H9 (cell line): ENCODE measurements at regions not wholly inside any gene's neighbourhood (a gene's known extent, or its start where the extent isn't known, plus 50 kb on each side); places are given as distances from the start of the nearest gene placed in this dataset.

Source experiments
- DNase-seq: peaks from one replicate; pipeline ENCODE4 v3.0.0-alpha.2; 2017
- H2AFZ ChIP-seq: one replicate; pipeline ENCODE4 v1.6.1; 2013; ENCODE audit warnings: mild to moderate bottlenecking, low read length, control low read depth, moderate library complexity
- H2AK5ac ChIP-seq: 2 replicates; pipeline ENCODE4 v1.6.1; 2013; ENCODE audit warnings: low read length, control low read depth, mixed read lengths; ENCODE audit not compliant: insufficient read length
- H2BK120ac ChIP-seq: one replicate; pipeline ENCODE4 v1.6.1; 2013; ENCODE audit warnings: low read depth, mild to moderate bottlenecking, low read length, control low read depth, inconsistent platforms; ENCODE audit not compliant: poor library complexity, severe bottlenecking
- H2BK12ac ChIP-seq: 2 replicates; pipeline ENCODE4 v1.6.1; 2013; ENCODE audit warnings: low read length, control low read depth, mixed read lengths, low read depth; ENCODE audit not compliant: insufficient read length
- H2BK15ac ChIP-seq: 2 replicates; pipeline ENCODE4 v1.6.1; 2013; ENCODE audit warnings: low read depth, low read length, control low read depth
- H2BK20ac ChIP-seq: one replicate; pipeline ENCODE4 v1.6.1; 2013; ENCODE audit warnings: low read depth, mild to moderate bottlenecking, low read length, control low read depth, inconsistent platforms; ENCODE audit not compliant: poor library complexity, severe bottlenecking
- H2BK5ac ChIP-seq: 2 replicates; pipeline ENCODE4 v1.6.1; 2013; ENCODE audit warnings: low read length, control low read depth, mixed read lengths; ENCODE audit not compliant: insufficient read length
- H3K14ac ChIP-seq: 2 replicates; pipeline ENCODE4 v1.6.1; 2013; ENCODE audit warnings: low read length, control low read depth; ENCODE audit not compliant: insufficient read depth
- H3K18ac ChIP-seq: 2 replicates; pipeline ENCODE4 v1.6.1; 2013; ENCODE audit warnings: low read depth, mild to moderate bottlenecking, mixed read lengths, low read length, control low read depth; ENCODE audit not compliant: insufficient read length
- H3K23ac ChIP-seq: 2 replicates; pipeline ENCODE4 v1.6.1; 2013; ENCODE audit warnings: low read length, control low read depth, mixed read lengths, low read depth; ENCODE audit not compliant: insufficient read length
- H3K23me2 ChIP-seq: 2 replicates; pipeline ENCODE4 v1.6.1; 2013; ENCODE audit warnings: low read depth, mild to moderate bottlenecking, mixed read lengths, low read length, control low read depth; ENCODE audit not compliant: insufficient read length, poor library complexity, severe bottlenecking
- H3K27ac ChIP-seq: 2 replicates; pipeline ENCODE4 v1.5.1; 2013; ENCODE audit warnings: low read length, control low read depth, mixed read lengths, low read depth; ENCODE audit not compliant: insufficient read length
- H3K27me3 ChIP-seq: 2 replicates; pipeline ENCODE4 v1.6.1; 2013; ENCODE audit warnings: low read length, control low read depth, inconsistent platforms; ENCODE audit not compliant: insufficient read depth
- H3K4ac ChIP-seq: 2 replicates; pipeline ENCODE4 v1.6.1; 2013; ENCODE audit warnings: low read depth, mild to moderate bottlenecking, control low read depth, inconsistent platforms, low read length, moderate library complexity
- H3K4me1 ChIP-seq: 2 replicates; pipeline ENCODE4 v1.6.1; 2013; ENCODE audit warnings: low read length, control low read depth, inconsistent platforms; ENCODE audit not compliant: insufficient read depth
- H3K4me2 ChIP-seq: 2 replicates; pipeline ENCODE4 v1.6.1; 2013; ENCODE audit warnings: low read length, control low read depth, mixed read lengths; ENCODE audit not compliant: insufficient read length, insufficient read depth
- H3K56ac ChIP-seq: 2 replicates; pipeline ENCODE4 v1.6.1; 2013; ENCODE audit warnings: low read depth, mild to moderate bottlenecking, mixed read lengths, low read length, control low read depth; ENCODE audit not compliant: insufficient read length
- H3K79me1 ChIP-seq: 2 replicates; pipeline ENCODE4 v1.6.1; 2013; ENCODE audit warnings: low read depth, mild to moderate bottlenecking, moderate library complexity, low read length, control low read depth, inconsistent platforms; ENCODE audit not compliant: insufficient read depth, poor library complexity, severe bottlenecking
- H3K79me2 ChIP-seq: 2 replicates; pipeline ENCODE4 v1.6.1; 2013; ENCODE audit warnings: low read length, control low read depth, inconsistent platforms; ENCODE audit not compliant: insufficient read depth
- H3K9ac ChIP-seq: 2 replicates; pipeline ENCODE4 v1.6.1; 2013; ENCODE audit warnings: low read length, control low read depth, mixed read lengths; ENCODE audit not compliant: insufficient read length; ENCODE audit errors: extremely low read depth
- H3K9me3 ChIP-seq: one replicate; pipeline ENCODE4 v1.6.1; 2013; ENCODE audit warnings: low read depth, low read length, inconsistent platforms; ENCODE audit not compliant: control insufficient read depth
- H3T11ph ChIP-seq: one replicate; pipeline ENCODE4 v1.6.1; 2013; ENCODE audit warnings: mild to moderate bottlenecking, low read length, control low read depth, inconsistent platforms
- H4K20me1 ChIP-seq: one replicate; pipeline ENCODE4 v1.6.1; 2013; ENCODE audit not compliant: control insufficient read depth, insufficient read length, insufficient read depth
- H4K5ac ChIP-seq: 2 replicates; pipeline ENCODE4 v1.6.1; 2013; ENCODE audit warnings: low read depth, mild to moderate bottlenecking, mixed read lengths, low read length, control low read depth; ENCODE audit not compliant: insufficient read length
- H4K8ac ChIP-seq: replicated peaks from 2 replicates; pipeline ENCODE4 v1.6.1; 2013; ENCODE audit warnings: low read length, control low read depth, mixed read lengths, low read depth; ENCODE audit not compliant: insufficient read length
- H4K91ac ChIP-seq: 2 replicates; pipeline ENCODE4 v1.6.1; 2013; ENCODE audit warnings: low read depth, mild to moderate bottlenecking, moderate library complexity, mixed read lengths, low read length, control low read depth; ENCODE audit not compliant: insufficient read length
- H3K27ac Mint-ChIP-seq, 3 experiments: 2 replicates in 2 of 3; 3 replicates in 1 of 3; pipeline ENCODE4 v1.8.0; 2020 to 2021; ENCODE audit warnings: mixed read lengths in 3 of 3, mild to moderate bottlenecking in 1 of 3, moderate library complexity in 1 of 3
- H3K27me3 Mint-ChIP-seq: 2 replicates; pipeline ENCODE4 v1.8.0; 2021; ENCODE audit warnings: low read depth, mild to moderate bottlenecking, moderate library complexity, mixed read lengths
- H3K36me3 Mint-ChIP-seq, 3 experiments: 2 replicates in 2 of 3; 3 replicates in 1 of 3; pipeline ENCODE4 v1.8.0; 2020 to 2021; ENCODE audit warnings: low read depth in 3 of 3, mixed read lengths in 3 of 3; ENCODE audit not compliant: insufficient read depth in 1 of 3
- H3K4me1 Mint-ChIP-seq, 2 experiments: 2 replicates each; pipeline ENCODE4 v1.8.0; 2020; ENCODE audit warnings: mixed read lengths in 2 of 2
- H3K4me3 Mint-ChIP-seq, 2 experiments: 2 replicates in 1 of 2; 3 replicates in 1 of 2; pipeline ENCODE4 v1.8.0; 2020 to 2021; ENCODE audit warnings: mild to moderate bottlenecking in 2 of 2, mixed read lengths in 2 of 2, moderate library complexity in 1 of 2
- H3K9me3 Mint-ChIP-seq, 2 experiments: 2 replicates in 1 of 2; 3 replicates in 1 of 2; pipeline ENCODE4 v1.8.0; 2020; ENCODE audit warnings: mild to moderate bottlenecking in 2 of 2, mixed read lengths in 2 of 2, moderate library complexity in 1 of 2
- CTCF ChIP-seq: fragments of 200-600 bp; sonication (generic); conservative IDR thresholded peaks from 3 replicates; pipeline ENCODE4 v1.8.0; 2021; ENCODE audit warnings: antibody characterized with exemption, mild to moderate bottlenecking
- WGBS: extraction: QIAGEN DNeasy Blood & Tissue Kit; methylation state at CpG from one replicate; pipeline ENCODE4 v1.1.7; 2013; ENCODE audit warnings: missing lambda C conversion rate, low lambda C conversion rate, mixed read lengths; ENCODE audit not compliant: insufficient read length; ENCODE audit errors: extremely low coverage; 5-methylcytosine and 5-hydroxymethylcytosine counted together

- H3K27ac ChIP-seq = no peak overlapping the region
- no peak overlapping the region for H2BK12ac ChIP-seq
- H2BK15ac ChIP-seq = no peak overlapping the region
- H3K4me1 ChIP-seq = no peaks in the 10 kb centered on the region
- H3K18ac ChIP-seq = no peak overlapping the region
- no peak overlapping the region for H3K14ac ChIP-seq
- no peaks in the 10 kb centered on the region for H3K27me3 ChIP-seq
- H4K5ac ChIP-seq = no peak overlapping the region
- no peaks in the 10 kb centered on the region for H3K79me1 ChIP-seq
- H2BK20ac ChIP-seq = no peak overlapping the region
- peaks cover 10 to 13% of the 10 kb centered on the region in 2 experiments for H3K9me3 Mint-ChIP-seq
- H2BK5ac ChIP-seq = no peak overlapping the region
- no peaks in the 10 kb centered on the region for H3K79me2 ChIP-seq
- H3K4me1 Mint-ChIP-seq = peaks cover 6 to 7% of the 10 kb centered on the region in 2 experiments
- no peak overlapping the region for H3K4ac ChIP-seq
- H3K27ac Mint-ChIP-seq = peak overlapping the region in 2 of 3 experiments; percentile 75 to 78; a peak in 2 of 7 replicates
- no peak overlapping the region for H3K4me2 ChIP-seq
- no peak overlapping the region for H2AK5ac ChIP-seq
- peaks cover 7 to 19% (median 9%) of the 10 kb centered on the region in 3 experiments for H3K36me3 Mint-ChIP-seq
- no peak overlapping the region for H2BK120ac ChIP-seq
- H3K23ac ChIP-seq = no peak overlapping the region
- H3K9ac ChIP-seq = no peak overlapping the region
- H4K91ac ChIP-seq = no peak overlapping the region
- H3K56ac ChIP-seq = no peak overlapping the region
- H3K27me3 Mint-ChIP-seq = no peaks in the 10 kb centered on the region
- no CpG with 5 or more reads among the region's 5 CpGs for WGBS
- no peak overlapping the region for H4K8ac ChIP-seq
- H3K9me3 ChIP-seq = no peaks in the 10 kb centered on the region
- H3T11ph ChIP-seq = no peak overlapping the region
- no peak for TF ChIP-seq CTCF
- no peak for DNase-seq
- H3K4me3 Mint-ChIP-seq = no peak overlapping the region
- peak overlapping the region; percentile 41 for H2AFZ ChIP-seq
- no peaks in the 10 kb centered on the region for H4K20me1 ChIP-seq
- H3K23me2 ChIP-seq = no peaks in the 10 kb centered on the region
Measured at GRCh38 chr15:38145651-38146111, 107.0 kb upstream of the SPRED1 start.
